NCI-H526 (cell line): ENCODE measurements at regions not wholly inside any gene's neighbourhood (a gene's known extent, or its start where the extent isn't known, plus 50 kb on each side); places are given as distances from the start of the nearest gene placed in this dataset.
A peak's percentile ranks its signal among the peaks of the same experiment; 100 is the strongest.

Experiments used
- DNase-seq, 2 experiments: peaks; one replicate each; lab custom pipeline; 2025; lab: John Stamatoyannopoulos, UW

DNA sequence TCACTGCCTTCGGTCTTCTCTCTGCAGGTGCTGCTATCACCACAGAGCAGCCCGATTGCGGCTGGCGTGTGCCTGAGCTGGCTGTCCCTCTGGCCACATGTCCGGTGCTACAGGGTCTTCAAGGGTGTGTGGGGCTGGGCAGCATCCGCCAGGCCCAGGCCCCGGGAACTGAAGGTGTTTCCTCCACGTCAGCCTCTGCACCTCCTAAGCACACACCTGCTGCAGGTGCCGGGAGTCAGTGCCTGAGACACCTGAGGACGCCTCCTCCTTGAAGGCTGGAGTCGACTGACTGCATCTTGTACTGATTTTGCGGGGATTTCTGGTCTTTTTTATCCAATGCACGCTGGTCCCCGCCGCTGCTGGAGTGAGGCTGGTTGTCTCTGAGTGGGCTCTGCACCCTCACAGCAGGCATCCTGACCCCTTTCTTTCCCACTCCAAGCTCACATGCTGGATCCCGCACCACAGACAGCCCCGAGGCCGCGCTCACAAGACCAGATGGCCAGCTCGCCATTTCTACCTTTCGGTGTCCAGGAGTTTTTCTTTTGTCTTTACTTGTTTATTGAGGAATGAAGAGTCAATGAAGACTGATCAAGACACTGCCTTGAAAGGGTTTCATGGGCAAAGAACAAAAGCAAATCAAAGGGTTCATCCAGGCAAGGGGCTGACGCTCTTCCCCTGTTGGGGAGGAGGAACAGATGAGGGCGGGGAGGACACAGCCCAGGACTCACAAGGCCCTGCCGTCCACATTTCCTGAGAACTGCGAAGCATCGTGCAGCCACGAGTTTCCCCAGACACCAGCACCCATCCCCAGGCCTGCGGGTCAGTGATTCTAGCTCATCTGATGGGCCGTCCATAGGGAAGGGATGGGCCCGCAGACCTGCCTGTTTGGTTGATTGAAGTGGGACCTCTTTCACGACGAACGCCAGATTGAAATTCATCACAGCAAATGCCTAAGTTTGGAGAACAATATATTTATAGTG is 203.8 kb upstream of the SOX1 start:
- DNase-seq: no peak

DNA sequence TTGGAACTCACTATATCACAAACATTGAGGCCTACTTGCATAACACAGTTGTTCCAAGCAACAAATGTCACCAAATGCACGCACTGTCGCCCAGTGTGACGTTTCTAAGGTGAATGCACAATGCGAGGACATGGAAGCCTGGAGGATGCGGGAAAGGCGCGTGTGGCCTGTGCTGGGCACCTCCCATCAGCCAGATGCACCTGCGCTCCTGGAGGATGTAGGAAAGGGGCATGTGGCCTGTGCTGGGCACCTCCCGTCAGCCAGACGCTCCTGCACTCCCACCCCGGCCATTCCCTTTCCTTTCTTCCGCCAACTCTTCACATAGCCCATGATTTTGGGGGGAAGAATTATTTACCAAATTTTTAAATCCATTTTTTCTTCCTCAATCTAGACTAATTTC is 202.4 kb upstream of the SOX1 start:
- DNase-seq: no peak

DNA sequence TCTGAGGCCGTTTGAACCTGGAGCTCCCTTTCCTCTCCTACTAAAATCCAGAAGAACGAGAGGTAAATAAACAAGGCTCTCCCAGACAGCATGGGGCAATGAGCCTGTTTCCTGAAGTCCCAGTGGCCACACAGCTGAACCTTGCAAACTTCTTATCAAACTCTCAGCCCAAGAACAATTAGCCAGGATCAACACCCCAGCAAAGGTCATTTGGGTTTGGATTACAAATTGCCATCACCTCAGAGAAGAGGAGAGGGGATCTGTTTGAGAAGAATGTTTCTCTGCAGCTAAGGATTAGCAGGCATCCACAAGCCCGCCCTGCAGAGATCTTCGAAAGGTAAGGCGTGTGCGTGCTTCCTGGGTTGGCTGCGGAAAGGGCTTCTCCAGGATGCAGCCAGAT is 201.9 kb upstream of the SOX1 start:
- DNase-seq: no peak

DNA sequence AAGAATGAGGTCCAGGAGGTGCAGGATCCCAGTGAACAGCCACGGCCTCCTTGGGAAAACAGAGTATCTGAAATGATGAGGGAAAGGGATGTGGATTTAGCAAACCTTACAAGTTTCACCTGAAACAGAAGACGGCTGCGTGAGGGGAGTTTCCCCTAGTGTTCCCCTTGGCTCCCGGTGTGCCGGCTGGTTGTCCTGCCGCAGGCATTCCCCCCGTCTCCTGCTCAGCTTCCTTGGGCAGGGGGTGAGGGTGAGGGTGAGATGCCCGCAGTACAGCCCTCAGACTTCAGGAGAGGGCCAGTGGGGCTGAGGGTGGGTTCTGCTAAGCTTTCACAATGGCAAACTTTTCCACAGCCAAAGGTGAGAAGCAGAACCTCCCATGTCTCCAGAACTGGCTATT is 201.1 kb upstream of the SOX1 start:
- DNase-seq: no peak

DNA sequence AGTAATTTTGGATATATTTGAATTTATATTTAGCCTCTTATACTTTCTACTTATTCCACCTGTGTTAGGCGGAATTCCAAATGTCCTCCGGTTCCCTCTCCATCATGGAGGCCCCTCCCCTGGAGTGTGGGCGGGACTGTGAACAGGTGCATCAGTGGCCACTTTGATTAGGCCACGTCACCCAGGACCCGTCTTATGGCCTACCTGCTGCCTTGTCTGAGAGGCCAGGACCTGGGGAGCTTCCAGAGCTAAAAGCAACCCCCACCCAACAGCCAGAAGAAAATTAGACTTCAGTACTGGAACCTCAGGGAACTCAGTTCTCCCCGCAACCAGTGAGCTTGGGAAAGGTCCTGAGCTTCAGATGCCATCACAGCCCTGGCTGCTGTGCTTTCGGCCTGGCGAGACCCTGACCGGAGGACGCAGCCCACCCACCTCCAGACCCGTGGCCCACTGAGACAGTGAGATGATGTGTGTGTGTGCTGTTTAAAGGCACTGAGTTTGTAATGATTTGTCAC is 200.2 kb upstream of the SOX1 start:
- no peak for DNase-seq

DNA sequence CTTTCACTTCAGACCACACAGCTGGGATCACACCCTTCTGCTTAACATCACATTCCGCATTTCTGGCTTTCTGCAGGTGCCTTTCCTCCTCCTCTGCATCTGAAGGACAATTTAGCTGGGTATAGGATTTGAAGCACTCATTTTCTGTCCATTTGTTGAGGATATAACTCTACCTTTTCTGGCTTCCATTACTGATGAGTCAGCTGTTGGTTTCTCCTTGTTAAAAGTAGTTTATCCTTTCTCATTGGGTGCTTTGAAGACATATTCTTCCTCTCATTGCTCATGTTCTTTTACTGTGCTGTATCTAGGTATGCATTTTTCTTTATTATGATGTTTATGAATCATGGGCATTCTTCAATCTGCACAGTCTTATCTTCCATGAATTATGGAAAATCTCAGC is 199.3 kb upstream of the SOX1 start:
- DNase-seq: no peak

DNA sequence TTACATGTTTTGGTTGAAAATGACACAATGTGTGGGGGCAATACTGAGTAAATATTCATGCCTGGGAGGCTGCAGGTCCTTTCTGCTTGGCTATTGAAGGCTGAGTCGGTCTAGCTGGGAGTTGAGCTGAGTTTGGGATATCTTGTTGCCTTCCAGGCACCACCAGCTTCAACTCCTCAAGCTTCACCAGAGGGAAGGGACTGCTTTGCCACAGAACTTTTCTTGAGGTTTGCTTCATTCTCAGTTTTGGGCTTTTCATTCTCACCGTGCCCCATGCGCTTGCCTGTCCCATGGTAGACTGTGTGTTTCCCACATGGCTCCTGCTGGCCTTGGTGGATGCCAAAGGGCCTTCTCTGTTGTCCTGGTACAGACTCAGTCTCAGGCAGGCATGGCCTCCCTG is 198.2 kb upstream of the SOX1 start:
- no peak for DNase-seq

DNA sequence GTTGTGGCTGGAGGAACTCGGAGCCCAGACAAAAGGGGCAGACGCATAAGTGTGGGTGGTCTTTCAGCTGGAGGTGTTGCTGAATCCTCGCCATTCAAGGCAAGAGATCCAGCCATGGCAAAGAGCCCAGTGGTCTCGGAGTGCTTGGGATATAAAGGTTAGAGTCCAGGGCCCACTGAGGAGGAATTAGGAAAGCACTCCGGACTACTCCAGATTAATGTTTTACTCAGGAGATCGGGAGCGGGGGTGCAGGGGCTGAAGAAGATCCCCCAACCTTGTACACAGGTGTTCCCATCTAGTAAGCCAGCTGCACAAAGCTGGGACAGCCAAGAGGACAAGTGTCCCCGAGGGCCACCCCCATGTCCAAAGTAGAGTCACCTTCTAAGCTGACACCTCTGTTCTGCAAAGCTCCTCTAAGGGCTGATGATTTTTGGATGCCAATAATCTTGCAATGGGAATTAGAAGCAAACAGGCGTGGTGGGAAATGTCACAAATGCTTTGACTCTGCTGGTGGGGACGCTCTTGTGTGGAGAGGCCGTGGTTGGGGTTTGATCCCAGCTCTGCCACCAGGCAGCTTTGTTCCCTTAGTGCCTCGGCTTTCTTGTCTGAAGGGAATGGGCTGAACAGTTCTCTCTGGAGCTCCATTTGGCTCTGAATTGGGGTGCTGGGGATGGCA is 194.3 kb upstream of the SOX1 start:
- no peak for DNase-seq

DNA sequence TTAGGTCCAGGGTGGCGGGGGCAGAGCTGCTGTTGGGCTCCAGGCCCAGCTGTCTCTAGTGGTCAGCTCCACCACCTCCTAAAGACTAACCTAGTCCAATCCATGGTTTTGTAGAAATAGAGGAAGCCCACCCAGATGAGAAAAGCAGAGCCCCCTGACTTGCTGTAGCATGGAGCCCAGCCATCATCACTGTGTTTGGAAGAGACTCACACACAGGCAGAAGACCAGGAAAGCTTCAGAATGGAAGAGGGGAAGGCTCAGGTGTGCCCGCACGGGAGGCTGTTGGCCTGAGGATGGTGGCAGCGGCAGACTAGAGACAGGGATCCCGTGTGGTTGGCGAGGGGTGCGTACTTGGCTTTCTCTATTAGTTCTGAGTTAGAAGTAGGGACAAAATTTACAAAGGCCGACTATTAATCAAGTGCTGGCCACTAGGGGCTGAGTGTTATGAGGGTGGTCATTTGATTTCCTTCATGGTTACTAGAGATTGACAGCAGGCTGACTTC is 193.2 kb upstream of the SOX1 start:
- DNase-seq: no peak

DNA sequence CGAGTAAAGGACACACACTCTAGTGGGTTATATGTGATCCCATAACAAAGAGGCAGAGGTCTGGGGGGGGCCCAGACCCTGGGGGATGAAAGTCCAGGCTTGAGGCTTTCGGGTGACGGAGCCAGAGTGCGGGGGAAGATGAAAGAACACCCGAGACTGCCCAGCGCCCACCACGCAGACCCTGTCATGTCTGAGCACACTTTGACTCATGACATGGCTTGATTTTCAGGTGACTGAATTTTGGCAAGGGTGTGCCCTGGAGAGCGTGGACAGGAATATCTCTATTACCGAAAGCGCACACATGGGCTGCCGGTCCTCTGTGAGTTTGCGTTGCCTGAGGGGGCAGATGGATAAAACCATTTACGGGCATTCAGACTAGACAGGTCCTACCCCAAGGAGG is 192.0 kb upstream of the SOX1 start:
- DNase-seq: no peak

DNA sequence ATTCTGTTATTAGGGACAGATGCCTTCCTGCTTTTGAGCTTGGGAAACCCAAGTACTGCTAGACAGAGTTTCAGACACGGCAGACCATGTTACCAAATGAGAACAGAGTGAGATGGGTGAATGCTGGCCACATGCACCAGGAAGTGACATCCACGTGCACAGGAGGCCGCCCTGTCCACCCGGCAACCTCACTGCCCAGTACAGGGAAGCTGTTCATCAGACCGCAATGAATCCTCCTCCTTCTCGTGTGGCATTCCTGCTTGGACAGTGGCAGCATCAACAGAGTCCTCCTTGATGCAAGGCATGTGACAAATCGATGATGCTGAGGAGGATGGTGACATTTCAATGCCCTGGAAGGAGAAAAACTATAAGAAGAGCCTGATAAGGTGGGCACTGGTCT is 191.0 kb upstream of the SOX1 start:
- DNase-seq: no peak

DNA sequence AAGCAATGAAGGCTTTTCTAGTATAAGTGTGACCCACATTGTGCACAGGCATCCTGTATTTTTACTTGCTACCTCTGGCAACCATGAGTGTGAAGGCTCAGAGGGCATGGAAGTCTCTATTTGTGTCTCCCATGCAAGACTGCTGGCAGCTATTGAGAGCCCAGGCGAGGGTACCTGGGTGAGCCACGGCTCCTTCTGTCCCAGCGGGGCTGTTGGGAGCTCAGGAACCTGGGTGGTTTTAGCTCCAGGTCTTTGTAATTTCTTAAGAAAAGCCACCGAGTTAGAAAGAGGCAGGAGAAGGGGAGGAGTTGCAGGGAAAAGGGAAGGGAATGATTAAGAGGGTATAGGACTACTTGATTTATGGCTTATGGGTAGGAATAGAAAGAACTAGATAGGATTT is 190.4 kb upstream of the SOX1 start:
- DNase-seq: no peak

DNA sequence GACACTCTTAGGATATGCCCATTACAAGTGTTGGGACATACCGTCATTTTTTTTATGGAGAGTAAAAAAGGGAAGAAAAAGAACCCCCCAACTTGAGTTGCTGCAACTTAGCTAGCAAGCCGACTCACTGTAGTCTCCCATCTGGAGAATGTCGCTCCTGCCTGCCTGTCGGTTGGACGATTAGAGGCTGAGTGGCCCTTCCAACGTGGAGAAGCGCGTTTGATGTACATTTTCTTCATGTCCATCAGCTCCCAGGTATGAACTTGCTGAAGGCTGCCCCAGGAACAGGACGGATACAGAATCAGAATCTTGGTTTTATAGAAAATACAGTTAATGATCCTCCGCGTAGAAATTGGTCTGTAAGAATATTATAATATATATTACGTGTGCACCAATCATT is 189.0 kb upstream of the SOX1 start:
- no peak for DNase-seq

DNA sequence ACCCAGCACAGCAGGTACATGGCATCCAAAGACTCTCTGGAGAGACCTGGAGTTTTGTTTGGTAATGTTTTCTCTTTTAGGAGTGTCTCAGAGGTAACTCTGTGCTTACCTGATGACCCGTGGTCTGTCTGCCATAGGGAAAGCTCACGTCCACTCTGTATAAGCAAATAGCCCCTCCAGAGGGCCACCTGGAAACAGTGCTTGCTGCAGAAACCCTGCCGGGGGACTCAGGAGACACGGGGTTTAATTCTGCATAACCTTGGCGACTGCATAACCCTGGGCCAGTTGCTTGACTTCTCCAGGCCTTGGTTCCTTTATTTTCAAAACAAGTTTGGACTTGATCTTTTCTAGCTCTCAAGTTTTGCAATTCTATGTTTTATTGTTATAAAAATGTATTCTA is 187.2 kb upstream of the SOX1 start:
- no peak for DNase-seq

DNA sequence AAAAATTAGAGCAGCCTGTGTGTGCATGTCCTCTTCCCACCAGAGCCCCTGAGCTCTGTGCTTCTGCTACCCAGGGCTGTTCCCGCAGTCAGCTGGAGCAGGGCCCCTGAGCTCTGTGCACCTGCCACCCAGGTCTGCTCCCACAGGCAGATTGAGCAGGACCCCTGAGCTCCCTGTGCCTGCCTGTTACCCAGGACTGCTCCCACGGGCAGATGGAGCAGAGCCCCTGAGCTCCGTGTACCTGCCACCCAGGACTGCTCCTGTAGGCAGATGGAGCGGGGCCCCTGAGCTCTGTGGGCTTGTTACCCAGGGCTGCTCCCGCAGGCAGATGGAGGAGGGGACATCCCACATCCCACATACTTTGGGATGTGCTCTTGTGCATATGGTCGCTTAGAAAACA is 186.8 kb upstream of the SOX1 start:
- no peak for DNase-seq

DNA sequence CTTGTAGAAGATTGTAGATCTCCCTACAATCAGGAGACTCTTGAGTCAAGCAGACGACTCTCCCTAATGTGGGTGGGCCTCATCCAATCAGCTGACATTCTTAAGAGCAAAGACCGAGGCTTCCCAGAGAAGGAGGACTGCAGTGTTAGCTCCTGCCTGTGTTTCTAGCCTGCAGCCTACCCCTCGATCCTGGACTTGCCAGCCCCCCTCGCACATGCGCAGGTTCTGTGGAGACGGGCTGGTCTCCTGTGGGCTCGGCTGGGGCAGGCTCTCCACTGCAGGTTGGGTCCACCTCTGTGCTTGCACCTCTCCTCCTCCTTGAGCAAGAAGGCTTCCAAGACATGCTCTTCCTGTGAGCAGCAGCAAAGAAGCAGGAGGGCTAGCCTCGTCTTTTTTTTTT is 185.2 kb upstream of the SOX1 start:
- no peak for DNase-seq

DNA sequence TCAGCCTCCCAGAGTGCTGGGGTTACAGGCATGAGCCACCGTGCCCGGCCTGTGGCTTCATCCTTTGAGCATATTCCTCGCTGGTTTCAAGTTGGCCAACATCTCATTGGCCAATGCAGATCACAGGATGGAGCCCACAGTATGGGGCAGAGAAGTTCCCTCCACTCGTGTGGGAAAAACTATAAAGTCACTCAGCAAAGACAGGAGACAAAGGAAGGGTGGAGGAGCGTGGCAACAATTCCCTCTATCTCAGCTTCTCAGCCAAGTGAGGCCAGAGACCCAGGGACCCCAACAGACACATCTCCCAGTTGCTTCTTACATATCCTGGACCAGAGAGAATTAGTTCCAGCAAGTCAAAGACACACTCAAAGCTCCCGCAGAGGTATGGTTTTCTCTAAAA is 184.6 kb upstream of the SOX1 start:
- no peak for DNase-seq

DNA sequence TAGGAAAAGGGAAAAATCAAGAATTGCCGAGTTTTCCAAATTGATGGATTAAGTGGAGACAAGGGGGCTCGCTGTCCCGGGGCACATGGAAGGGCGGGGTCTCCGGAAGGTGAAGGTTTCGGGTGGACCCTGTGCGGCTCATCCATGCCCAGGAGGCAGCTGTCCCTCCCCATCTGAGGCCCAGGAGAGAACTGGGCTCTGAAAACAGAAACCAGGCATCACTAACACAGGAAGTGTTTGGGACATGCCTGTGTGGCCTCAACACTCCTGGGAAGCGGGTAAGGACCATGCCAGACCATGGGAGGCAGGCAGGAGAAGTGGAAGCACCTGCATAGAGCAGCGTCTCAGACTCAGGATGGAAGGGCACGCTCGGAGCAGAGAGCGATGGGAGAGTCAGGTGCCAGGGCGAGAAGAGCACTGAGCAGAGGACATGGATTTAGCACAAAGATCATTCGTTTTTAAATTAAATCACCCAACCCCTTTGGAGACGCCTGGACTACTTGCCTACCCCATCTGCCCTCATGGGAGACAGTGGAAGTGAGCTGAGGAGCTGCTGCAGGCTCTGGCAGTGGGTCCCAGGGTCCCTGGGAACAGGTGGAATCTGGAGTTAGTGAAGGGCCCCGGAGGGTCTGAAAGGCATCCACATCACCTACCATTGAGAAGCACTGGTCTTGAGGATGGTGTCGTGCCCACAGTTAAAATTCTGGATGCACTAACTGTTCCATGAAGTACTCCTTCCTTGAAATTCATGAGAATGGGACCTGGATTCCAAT is 183.2 kb upstream of the SOX1 start:
- DNase-seq: no peak

DNA sequence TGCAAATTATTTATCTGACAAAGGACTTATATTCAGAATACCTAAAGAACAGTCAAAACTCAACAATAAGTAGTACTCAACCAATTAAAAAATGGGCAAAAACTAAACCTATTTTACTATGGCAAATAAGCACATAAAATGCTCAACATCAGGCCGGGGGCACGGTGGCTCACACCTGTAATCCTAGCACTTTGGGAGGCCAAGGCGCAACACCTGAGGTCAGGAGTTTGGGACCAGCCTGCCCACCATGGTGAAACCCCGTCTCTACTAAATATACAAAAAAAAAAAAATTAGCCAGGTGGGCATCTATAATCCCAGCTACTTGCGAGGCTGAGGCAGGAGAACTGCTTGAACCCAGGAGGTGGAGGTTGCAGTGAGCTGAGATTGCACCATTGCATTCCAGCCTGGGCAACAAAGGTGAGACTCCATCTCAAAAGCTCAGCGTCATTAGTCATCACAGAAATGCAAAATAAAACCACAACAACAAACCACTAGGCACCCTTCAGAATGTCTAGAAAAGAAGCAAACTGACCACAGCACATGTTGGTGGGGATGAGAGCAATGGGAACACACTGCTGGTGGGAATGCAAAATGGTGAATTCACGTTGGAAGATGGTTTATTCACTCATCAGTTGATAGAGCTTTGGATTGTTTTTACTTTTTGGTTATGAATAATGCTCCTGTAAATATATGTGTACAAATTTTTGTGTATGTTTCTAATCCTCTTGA is 180.6 kb upstream of the SOX1 start:
- DNase-seq: no peak

DNA sequence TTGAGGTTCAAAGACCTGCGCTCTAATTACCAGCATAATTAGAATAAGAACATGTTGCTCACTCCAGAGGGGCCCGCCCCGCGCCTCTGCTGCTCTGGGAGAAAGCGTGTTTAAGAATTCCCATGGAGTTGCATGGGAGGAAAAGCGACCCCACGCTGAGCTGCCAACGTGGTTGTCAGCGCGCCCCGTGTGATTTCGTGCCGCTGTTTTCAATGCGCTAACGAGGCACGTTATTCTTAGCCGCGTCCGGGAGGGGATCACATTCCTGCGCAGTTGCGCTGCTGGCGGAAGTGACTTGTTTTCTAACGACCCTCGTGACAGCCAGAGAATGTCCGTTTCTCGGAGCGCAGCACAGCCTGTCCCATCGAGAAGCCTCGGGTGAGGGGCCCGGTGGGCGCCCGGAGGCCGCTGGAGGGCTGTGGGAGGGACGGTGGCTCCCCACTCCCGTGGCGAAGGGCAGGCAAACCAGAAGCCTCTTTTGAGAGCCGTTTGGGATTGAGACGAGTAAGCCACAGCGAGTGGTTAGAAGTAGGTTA is 173.8 kb upstream of the SOX1 start:
- DNase-seq: peak in 1 of 2 experiments; percentile 42
